Esophagus squamous epithelium (tissue), 5 donors: ENCODE measurements at regions not wholly inside any gene's neighbourhood (a gene's known extent, or its start where the extent isn't known, plus 50 kb on each side); places are given as distances from the start of the nearest gene placed in this dataset.

Experiments used
- DNase-seq: peaks from one replicate; lab custom pipeline; 2025; lab: John Stamatoyannopoulos, UW
- H3K27ac ChIP-seq, 4 donors: fragments of 200-600 bp; sonication (generic); one replicate each; pipeline ENCODE4 v1.5.1; 2016 to 2019; ENCODE audit warnings: mild to moderate bottlenecking in 1 of 4
- H3K27me3 ChIP-seq, 4 donors: fragments of 200-600 bp; sonication (generic); 1 replicate in 3 of 4; 2 replicates in 1 of 4; pipeline versions ENCODE4 v1.5.1 to v1.6.0; 2017 to 2021; ENCODE audit warnings: antibody characterized with exemption in 1 of 4
- H3K36me3 ChIP-seq, 3 donors: fragments of 200-600 bp; sonication (generic); one replicate each; pipeline ENCODE4 v1.5.1; 2016 to 2019
- H3K4me1 ChIP-seq, 3 donors: fragments of 200-600 bp; sonication (generic); one replicate each; pipeline ENCODE4 v1.5.1; 2017 to 2019
- H3K4me3 ChIP-seq, 4 donors: fragments of 200-600 bp; sonication (generic); 1 replicate in 3 of 4; 2 replicates in 1 of 4; pipeline ENCODE4 v1.5.1; 2016 to 2019; ENCODE audit warnings: mild to moderate bottlenecking in 2 of 4, moderate library complexity in 1 of 4
- H3K9me3 ChIP-seq, 3 donors: fragments of 200-600 bp; sonication (generic); one replicate each; pipeline ENCODE4 v1.5.1; 2016 to 2019
- POLR2A ChIP-seq, 4 donors: fragments of 450-650 bp; IDR thresholded peaks; one replicate each; pipeline ENCODE4 v1.6.1; 2017; ENCODE audit warnings: antibody characterized with exemption in 4 of 4, mild to moderate bottlenecking in 4 of 4, moderate library complexity in 3 of 4
- WGBS, 2 donors: methylation state at CpG; one replicate each; pipeline ENCODE4 v1.1.5; 2018; 5-methylcytosine and 5-hydroxymethylcytosine counted together
- intact Hi-C: fragments of 100-400 bp; cut with DNase I; formaldehyde crosslinking; loops from one replicate; pipeline ENCODE4 v1.15.0; 2022
- TF ChIP-seq, protein P1 (sequence below), 6 experiments: fragments of 450-650 bp in 4 of 6; fragments of 200-600 bp in 2 of 6; sonication (generic) in 2 of 6; IDR thresholded peaks; one replicate each; pipeline ENCODE4 v1.5.1; 2016 to 2019; ENCODE audit warnings: antibody characterized with exemption in 6 of 6, mild to moderate bottlenecking in 4 of 6, moderate library complexity in 4 of 6
- donor health status: DM: yes; HTN: yes; CAD: no.

- WGBS, 2 donors = 39 to 44% methylated on average over 2 of the region's 2 CpGs
- Histone ChIP-seq H3K4me1 (no peaks in the 10 kb centered on the region), H3K4me3 (no peak overlapping the region), H3K27me3 (no peaks in the 10 kb centered on the region), H3K36me3 (no peaks in the 10 kb centered on the region), H3K27ac (no peak overlapping the region), H3K9me3 (no peaks in the 10 kb centered on the region)
- no peak for DNase-seq
- intact Hi-C loops = no loop called here
- no peak for TF ChIP-seq POLR2A (IDR thresholded peaks at IDR 0.05)
- TF ChIP-seq, protein P1, sequence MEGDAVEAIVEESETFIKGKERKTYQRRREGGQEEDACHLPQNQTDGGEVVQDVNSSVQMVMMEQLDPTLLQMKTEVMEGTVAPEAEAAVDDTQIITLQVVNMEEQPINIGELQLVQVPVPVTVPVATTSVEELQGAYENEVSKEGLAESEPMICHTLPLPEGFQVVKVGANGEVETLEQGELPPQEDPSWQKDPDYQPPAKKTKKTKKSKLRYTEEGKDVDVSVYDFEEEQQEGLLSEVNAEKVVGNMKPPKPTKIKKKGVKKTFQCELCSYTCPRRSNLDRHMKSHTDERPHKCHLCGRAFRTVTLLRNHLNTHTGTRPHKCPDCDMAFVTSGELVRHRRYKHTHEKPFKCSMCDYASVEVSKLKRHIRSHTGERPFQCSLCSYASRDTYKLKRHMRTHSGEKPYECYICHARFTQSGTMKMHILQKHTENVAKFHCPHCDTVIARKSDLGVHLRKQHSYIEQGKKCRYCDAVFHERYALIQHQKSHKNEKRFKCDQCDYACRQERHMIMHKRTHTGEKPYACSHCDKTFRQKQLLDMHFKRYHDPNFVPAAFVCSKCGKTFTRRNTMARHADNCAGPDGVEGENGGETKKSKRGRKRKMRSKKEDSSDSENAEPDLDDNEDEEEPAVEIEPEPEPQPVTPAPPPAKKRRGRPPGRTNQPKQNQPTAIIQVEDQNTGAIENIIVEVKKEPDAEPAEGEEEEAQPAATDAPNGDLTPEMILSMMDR (IDR thresholded peaks at IDR 0.05) = no peak
Measured at GRCh38 chr18:43680096-43680495, 402.8 kb upstream of the SYT4 start.

DNA sequence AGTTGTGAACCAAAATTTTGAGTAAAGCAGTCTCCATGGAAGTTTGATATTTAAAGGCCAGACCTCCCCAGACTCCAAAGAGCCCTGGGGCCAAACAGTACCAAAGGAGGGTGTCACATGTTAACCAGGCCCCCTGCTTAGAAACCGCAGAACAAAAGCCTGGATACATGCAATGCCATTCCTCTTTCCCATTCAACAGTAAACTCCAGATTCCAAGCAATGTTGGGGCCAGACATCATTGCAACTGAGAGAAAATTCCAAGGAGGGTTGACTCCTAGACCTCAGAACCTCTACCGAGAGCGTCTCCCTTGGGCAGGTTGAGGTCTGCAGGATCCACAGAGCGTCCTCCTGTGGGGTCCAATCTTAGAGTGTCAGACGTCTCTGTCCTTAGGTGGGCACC lies 404.4 kb upstream of the SYT4 start:
- H3K36me3 ChIP-seq = no peaks in the 10 kb centered on the region
- no peak overlapping the region for H3K4me3 ChIP-seq
- no peak overlapping the region for H3K27ac ChIP-seq
- TF ChIP-seq, protein P1 (IDR thresholded peaks at IDR 0.05) = no peak
- TF ChIP-seq POLR2A (IDR thresholded peaks at IDR 0.05) = no peak
- intact Hi-C loops = no loop called here
- H3K27me3 ChIP-seq = no peaks in the 10 kb centered on the region
- no peak for DNase-seq
- WGBS, 2 donors = 82 to 87% methylated on average over 3 to 5 of the region's 5 CpGs
- no peaks in the 10 kb centered on the region for H3K9me3 ChIP-seq
- no peaks in the 10 kb centered on the region for H3K4me1 ChIP-seq

- no peaks in the 10 kb centered on the region for H3K9me3 ChIP-seq
- no peaks in the 10 kb centered on the region for H3K4me1 ChIP-seq
- no peak for TF ChIP-seq POLR2A (IDR thresholded peaks at IDR 0.05)
- TF ChIP-seq, protein P1 (IDR thresholded peaks at IDR 0.05) = no peak
- no peak for DNase-seq
- intact Hi-C loops = no loop called here
- no peaks in the 10 kb centered on the region for H3K27me3 ChIP-seq
- no peak overlapping the region for H3K27ac ChIP-seq
- WGBS, 2 donors = 81 to 87% methylated on average over 7 of the region's 7 CpGs
- H3K36me3 ChIP-seq = no peaks in the 10 kb centered on the region
- H3K4me3 ChIP-seq = no peak overlapping the region
Measured at GRCh38 chr18:43682196-43682595, 404.9 kb upstream of the SYT4 start.

DNA sequence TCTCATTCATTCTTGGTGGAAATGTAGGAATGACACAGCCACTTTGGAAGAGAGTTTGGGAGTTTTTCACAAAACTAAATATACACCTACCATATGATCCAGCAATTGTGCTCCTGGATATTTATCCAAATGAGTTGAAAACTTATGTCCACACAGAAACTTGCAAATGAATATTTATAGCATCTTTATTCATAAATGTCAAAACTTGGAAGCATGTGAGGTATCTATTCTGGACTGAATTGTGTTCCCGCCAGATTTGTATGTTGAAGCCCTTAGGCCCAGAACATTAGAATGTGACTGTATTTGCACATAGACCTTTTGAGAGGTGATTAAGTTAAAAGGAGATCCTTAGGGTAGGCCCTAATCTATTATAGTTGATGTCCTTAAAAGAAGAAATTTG lies 409.4 kb upstream of the SYT4 start:
- H3K4me3 ChIP-seq = no peak overlapping the region
- H3K27ac ChIP-seq = no peak overlapping the region
- TF ChIP-seq, protein P1 (IDR thresholded peaks at IDR 0.05) = no peak
- TF ChIP-seq POLR2A (IDR thresholded peaks at IDR 0.05) = no peak
- H3K36me3 ChIP-seq = no peaks in the 10 kb centered on the region
- H3K4me1 ChIP-seq = no peaks in the 10 kb centered on the region
- H3K9me3 ChIP-seq = no peaks in the 10 kb centered on the region
- H3K27me3 ChIP-seq = no peaks in the 10 kb centered on the region
- WGBS, 2 donors = 100% methylated on average over 1 of the region's 1 CpG
- DNase-seq = no peak
- intact Hi-C loops = no loop called here

DNA sequence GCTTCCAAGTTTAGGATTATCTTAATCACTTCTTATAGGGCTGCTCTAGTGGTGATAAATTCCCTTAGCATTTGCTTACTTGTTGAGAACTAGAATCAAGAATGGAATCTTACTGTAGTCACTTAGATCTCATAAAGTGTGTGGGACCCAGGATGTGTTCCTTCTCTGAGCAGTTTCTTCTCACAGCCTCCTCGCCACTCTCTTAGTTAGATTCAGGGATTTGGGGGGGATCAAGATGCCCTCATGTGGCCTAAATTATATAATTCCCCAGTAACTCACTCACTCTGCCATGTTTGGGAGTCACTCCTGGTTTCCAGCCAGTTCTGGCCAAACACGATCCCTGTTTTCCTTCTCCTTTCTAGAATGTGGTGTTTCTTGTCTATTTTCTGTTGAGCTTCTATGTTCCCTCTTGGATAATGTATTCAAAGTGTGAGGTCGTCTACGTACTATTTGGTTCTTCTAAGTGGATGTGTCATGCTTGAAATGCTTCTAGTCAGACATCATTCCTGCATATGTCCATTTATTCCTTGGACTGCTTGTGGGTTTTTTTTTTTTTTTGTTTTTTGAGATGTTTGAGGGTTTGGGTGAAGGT lies 414.9 kb upstream of the SYT4 start:
- Histone ChIP-seq H3K9me3 (no peaks in the 10 kb centered on the region), H3K27ac (no peak overlapping the region), H3K27me3 (no peaks in the 10 kb centered on the region), H3K4me3 (no peak overlapping the region), H3K4me1 (no peaks in the 10 kb centered on the region), H3K36me3 (no peaks in the 10 kb centered on the region)
- WGBS, 2 donors = 80 to 81% methylated on average over 4 of the region's 4 CpGs
- intact Hi-C loops = no loop called here
- DNase-seq = no peak
- no peak for TF ChIP-seq POLR2A (IDR thresholded peaks at IDR 0.05)
- TF ChIP-seq, protein P1 (IDR thresholded peaks at IDR 0.05) = no peak
